H1 (cell line): ENCODE measurements at regions not wholly inside any gene's neighbourhood (a gene's known extent, or its start where the extent isn't known, plus 50 kb on each side); places are given as distances from the start of the nearest gene placed in this dataset.

Experiments
- CTCF ChIA-PET: fragments of 300-600 bp; sonication (Branson Sonifier 250); formaldehyde crosslinking; loops from one replicate; lab custom pipeline; 2021; ENCODE audit not compliant: partially characterized antibody; lab: Charles Lee
- POLR2A ChIA-PET: fragments of 300-600 bp; sonication (Branson Sonifier 250); formaldehyde crosslinking; loops from one replicate; lab custom pipeline; 2021; ENCODE audit warnings: inconsistent platforms; ENCODE audit not compliant: partially characterized antibody; lab: Charles Lee
- DNase-seq, 2 experiments: peaks; one replicate each; pipeline versions ENCODE4 v3.0.0 to v3.0.0-alpha.2; 2010 to 2022; ENCODE audit warnings: low spot score in 2 of 2, low read depth in 1 of 2, mixed read lengths in 1 of 2
- FAIRE-seq: peaks from 2 replicates; lab custom pipeline; 2011; peaks lifted over from hg19 to GRCh38; lab: Jason Lieb, UNC
- H2AFZ ChIP-seq: 2 replicates; pipeline ENCODE4 v1.8.1; 2012; ENCODE audit warnings: low read length, inconsistent platforms
- H2AK5ac ChIP-seq: 2 replicates; pipeline ENCODE4 v1.6.1; 2013; ENCODE audit warnings: low read depth, low read length
- H2BK120ac ChIP-seq: replicated peaks from 2 replicates; pipeline ENCODE3; 2013; ENCODE audit warnings: low read depth, low read length, inconsistent platforms
- H2BK12ac ChIP-seq: 2 replicates; pipeline ENCODE4 v1.6.1; 2013; ENCODE audit warnings: low read depth, low read length
- H2BK15ac ChIP-seq: 2 replicates; pipeline ENCODE4 v1.6.1; 2013; ENCODE audit warnings: low read length
- H2BK20ac ChIP-seq: 2 replicates; pipeline ENCODE4 v1.6.1; 2013; ENCODE audit warnings: low read length
- H2BK5ac ChIP-seq: 2 replicates; pipeline ENCODE4 v1.6.1; 2013; ENCODE audit warnings: low read depth, low read length
- H3K14ac ChIP-seq: 2 replicates; pipeline ENCODE4 v1.6.1; 2013; ENCODE audit warnings: inconsistent platforms; ENCODE audit not compliant: insufficient read length
- H3K18ac ChIP-seq: 2 replicates; pipeline ENCODE4 v1.6.1; 2013; ENCODE audit warnings: low read length; ENCODE audit errors: extremely low read depth
- H3K23ac ChIP-seq: 2 replicates; pipeline ENCODE4 v1.6.1; 2013; ENCODE audit warnings: inconsistent platforms; ENCODE audit not compliant: insufficient read length
- H3K23me2 ChIP-seq: 2 replicates; pipeline ENCODE4 v1.6.1; 2013; ENCODE audit warnings: low read depth, low read length
- H3K27ac ChIP-seq: 2 replicates; pipeline ENCODE4 v1.6.1; 2011; ENCODE audit warnings: low read depth, low read length, inconsistent platforms
- H3K27me3 ChIP-seq, 4 experiments: replicated peaks in 1 of 4; 1 replicate in 1 of 4; 2 replicates in 3 of 4; pipeline versions ENCODE4 v1.6.1 to v1.8.1; 2011 to 2013; ENCODE audit warnings: low read length in 3 of 4, mild to moderate bottlenecking in 3 of 4, inconsistent platforms in 2 of 4, mixed read lengths in 2 of 4, moderate library complexity in 1 of 4; ENCODE audit not compliant: control insufficient read depth in 3 of 4, insufficient read depth in 3 of 4; ENCODE audit errors: extremely low read depth in 1 of 4
- H3K36me3 ChIP-seq, 4 experiments: 2 replicates each; pipeline versions ENCODE4 v1.6.1 to v1.8.1; 2011 to 2013; ENCODE audit warnings: mild to moderate bottlenecking in 4 of 4, low read length in 3 of 4, moderate library complexity in 2 of 4, control low read depth in 1 of 4, inconsistent platforms in 1 of 4; ENCODE audit not compliant: insufficient read depth in 4 of 4, control insufficient read depth in 2 of 4
- H3K4ac ChIP-seq: replicated peaks from 2 replicates; pipeline ENCODE3; 2013; ENCODE audit warnings: low read length, low read depth, mixed read lengths, inconsistent platforms; ENCODE audit not compliant: insufficient read length
- H3K4me1 ChIP-seq, 4 experiments: replicated peaks in 1 of 4; 1 replicate in 1 of 4; 2 replicates in 3 of 4; pipeline versions ENCODE4 v1.6.1 to v1.8.1; 2011 to 2013; ENCODE audit warnings: low read length in 3 of 4, inconsistent platforms in 2 of 4, mixed read lengths in 1 of 4; ENCODE audit not compliant: insufficient read depth in 4 of 4, control insufficient read depth in 3 of 4
- H3K4me2 ChIP-seq, 2 experiments: 2 replicates each; pipeline versions ENCODE4 v1.6.1 to v1.8.1; 2011 to 2013; ENCODE audit warnings: low read depth in 2 of 2, low read length in 2 of 2, control low read depth in 1 of 2, inconsistent platforms in 1 of 2, mild to moderate bottlenecking in 1 of 2; ENCODE audit not compliant: insufficient read depth in 1 of 2
- H3K4me3 ChIP-seq, 4 experiments: fragments of 200-600, 300-600 bp in 1 of 4; sonication (generic), shearing (Covaris generic), sonication (Bioruptor Twin) in 1 of 4; 2 replicates each; pipeline versions ENCODE4 v1.5.1 to v1.8.1; 2011 to 2016; ENCODE audit warnings: low read length in 4 of 4, low read depth in 3 of 4, control low read depth in 2 of 4, inconsistent platforms in 2 of 4, mild to moderate bottlenecking in 2 of 4, mixed read lengths in 1 of 4, moderate library complexity in 1 of 4; ENCODE audit not compliant: insufficient read depth in 2 of 4; ENCODE audit errors: extremely low read depth in 1 of 4
- H3K56ac ChIP-seq: replicated peaks from 2 replicates; pipeline ENCODE3; 2013; ENCODE audit warnings: low read depth, mild to moderate bottlenecking, mixed read lengths, low read length, inconsistent platforms; ENCODE audit not compliant: insufficient read length
- H3K79me1 ChIP-seq: 2 replicates; pipeline ENCODE4 v1.6.1; 2013; ENCODE audit warnings: low read depth, low read length, control low read depth
- H3K79me2 ChIP-seq, 2 experiments: 2 replicates each; pipeline versions ENCODE4 v1.6.1 to v1.8.1; 2012 to 2013; ENCODE audit warnings: low read length in 2 of 2, mild to moderate bottlenecking in 2 of 2, inconsistent platforms in 1 of 2; ENCODE audit not compliant: insufficient read depth in 2 of 2, control insufficient read depth in 1 of 2
- H3K9ac ChIP-seq, 4 experiments: replicated peaks in 1 of 4; 1 replicate in 1 of 4; 2 replicates in 3 of 4; pipeline versions ENCODE4 v1.6.1 to v1.8.1; 2011 to 2013; ENCODE audit warnings: low read depth in 3 of 4, low read length in 3 of 4, control low read depth in 2 of 4, mild to moderate bottlenecking in 2 of 4, moderate library complexity in 2 of 4, inconsistent platforms in 1 of 4; ENCODE audit errors: extremely low read depth in 1 of 4
- H3K9me3 ChIP-seq, 2 experiments: 2 replicates each; pipeline versions ENCODE4 v1.6.1 to v1.8.1; 2012 to 2013; ENCODE audit warnings: mild to moderate bottlenecking in 2 of 2, moderate library complexity in 2 of 2, control low read depth in 1 of 2, inconsistent platforms in 1 of 2, low read depth in 1 of 2, low read length in 1 of 2, mixed read lengths in 1 of 2; ENCODE audit not compliant: insufficient read depth in 2 of 2
- H4K20me1 ChIP-seq, 2 experiments: replicated peaks in 1 of 2; 2 replicates each; pipeline versions ENCODE3 to v1.8.1; 2011 to 2013; ENCODE audit warnings: inconsistent platforms in 2 of 2, low read length in 2 of 2, mild to moderate bottlenecking in 1 of 2; ENCODE audit not compliant: insufficient read depth in 2 of 2, control insufficient read depth in 1 of 2
- H4K5ac ChIP-seq: 2 replicates; pipeline ENCODE4 v1.6.1; 2013; ENCODE audit warnings: low read length, low read depth, mixed read lengths, inconsistent platforms; ENCODE audit not compliant: insufficient read length
- H4K8ac ChIP-seq: 2 replicates; pipeline ENCODE4 v1.8.0; 2013; ENCODE audit warnings: mild to moderate bottlenecking, moderate library complexity, low read length, inconsistent platforms; ENCODE audit not compliant: insufficient read depth; ENCODE audit errors: extremely low read depth
- H4K91ac ChIP-seq: replicated peaks from 2 replicates; pipeline ENCODE3; 2013; ENCODE audit warnings: low read length, mixed read lengths, inconsistent platforms; ENCODE audit not compliant: insufficient read length
- ASH2L ChIP-seq: fragments of 200-600, 300-600 bp; sonication (generic); IDR thresholded peaks from one replicate; pipeline ENCODE4 v1.7.1; 2017; ENCODE audit warnings: low read length
- ATF3 ChIP-seq: IDR thresholded peaks from 2 replicates; pipeline ENCODE4 v1.6.1; 2011; ENCODE audit warnings: low read depth, mild to moderate bottlenecking, low read length; ENCODE audit not compliant: insufficient read depth
- CEBPB ChIP-seq: IDR thresholded peaks from 2 replicates; pipeline ENCODE4 v1.6.1; 2012; ENCODE audit warnings: low read depth, low read length
- CHD2 ChIP-seq: IDR thresholded peaks from 2 replicates; pipeline ENCODE4 v1.6.1; 2012; ENCODE audit warnings: low read length, improper control_type of control experiment
- CREB1 ChIP-seq: IDR thresholded peaks from 2 replicates; pipeline ENCODE4 v1.6.1; 2012; ENCODE audit warnings: inconsistent platforms
- EGR1 ChIP-seq: IDR thresholded peaks from 2 replicates; pipeline ENCODE4 v1.6.1; 2011; ENCODE audit warnings: low read depth, low read length, borderline replicate concordance
- EP300 ChIP-seq, 2 experiments: IDR thresholded peaks; 1 replicate in 1 of 2; 2 replicates in 1 of 2; pipeline ENCODE4 v1.6.1; 2011 to 2012; ENCODE audit warnings: low read depth in 2 of 2, low read length in 2 of 2, mild to moderate bottlenecking in 2 of 2, borderline replicate concordance in 1 of 2, inconsistent platforms in 1 of 2, moderate library complexity in 1 of 2
- EZH2 ChIP-seq: fragments of 200-600 bp; sonication (generic); IDR thresholded peaks from 2 replicates; pipeline ENCODE4 v1.7.1; 2012; ENCODE audit warnings: low read depth, mild to moderate bottlenecking, moderate library complexity, low read length, inconsistent platforms; ENCODE audit not compliant: severe bottlenecking
- MAFK ChIP-seq: IDR thresholded peaks from 2 replicates; pipeline ENCODE4 v1.6.1; 2012; ENCODE audit warnings: low read depth, mild to moderate bottlenecking, improper control_type of control experiment, low read length
- NRF1 ChIP-seq: IDR thresholded peaks from 2 replicates; pipeline ENCODE4 v1.6.1; 2011; ENCODE audit warnings: mild to moderate bottlenecking, low read depth, low read length, improper control_type of control experiment
- RXRA ChIP-seq: IDR thresholded peaks from 2 replicates; pipeline ENCODE4 v1.6.1; 2011; ENCODE audit warnings: low read depth, mild to moderate bottlenecking, low read length, moderate library complexity; ENCODE audit not compliant: insufficient read depth
- SP1 ChIP-seq: IDR thresholded peaks from 2 replicates; pipeline ENCODE4 v1.6.1; 2011; ENCODE audit warnings: low read depth, low read length
- SUZ12 ChIP-seq: fragments of 200-600 bp; sonication (generic); IDR thresholded peaks from 2 replicates; pipeline ENCODE4 v1.6.1; 2012; ENCODE audit warnings: mild to moderate bottlenecking, inconsistent platforms, low read length, moderate library complexity, mixed read lengths
- TBP ChIP-seq: IDR thresholded peaks from 2 replicates; pipeline ENCODE4 v1.6.1; 2011; ENCODE audit warnings: low read depth, low read length, improper control_type of control experiment
- YY1 ChIP-seq: IDR thresholded peaks from 2 replicates; pipeline ENCODE4 v1.6.1; 2011; ENCODE audit warnings: low read depth, mild to moderate bottlenecking, low read length
- WGBS, 2 experiments: shearing (Covaris generic) in 1 of 2; methylation state at CpG; one replicate each; pipeline versions ENCODE4 v1.1.6 to v1.1.7; 2013 to 2015; ENCODE audit warnings: low lambda C conversion rate in 2 of 2, mixed read lengths in 2 of 2, inconsistent platforms in 1 of 2, low coverage in 1 of 2, missing lambda C conversion rate in 1 of 2; ENCODE audit not compliant: insufficient replicate concordance in 2 of 2, insufficient coverage in 1 of 2, insufficient read length in 1 of 2; ENCODE audit errors: extremely low coverage in 1 of 2, missing lambda C conversion rate in 1 of 2; 5-methylcytosine and 5-hydroxymethylcytosine counted together

DNA sequence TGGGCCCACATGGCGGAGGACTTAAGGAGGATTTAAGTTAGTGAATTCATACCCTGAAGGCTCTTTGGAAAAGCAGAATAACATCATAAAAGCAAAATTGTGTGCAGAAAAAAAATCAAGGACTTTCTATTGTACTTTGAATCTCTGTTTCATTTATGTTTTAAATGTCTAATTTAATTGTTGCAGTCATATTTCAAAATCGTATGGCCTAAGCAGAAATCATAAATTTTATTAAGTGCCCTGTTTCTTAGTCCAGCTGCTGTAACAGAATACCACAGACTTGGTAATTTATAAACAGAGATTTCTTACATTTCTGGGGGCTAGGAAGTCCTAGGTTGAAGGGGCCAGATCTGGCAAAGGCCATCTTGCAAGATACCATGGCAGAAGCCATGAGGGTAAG lies 555.6 kb downstream of the LTN1 start:
- Histone ChIP-seq H2BK12ac (no peak overlapping the region), H2BK20ac (no peak overlapping the region), H3K56ac (no peak overlapping the region), H3K36me3 (no peaks in the 10 kb centered on the region), H4K20me1 (no peaks in the 10 kb centered on the region), H4K91ac (no peak overlapping the region), H2BK120ac (no peak overlapping the region), H2AK5ac (no peak overlapping the region), H3K4me2 (no peak overlapping the region), H3K79me2 (no peaks in the 10 kb centered on the region), H3K18ac (no peak overlapping the region), H3K14ac (no peak overlapping the region), H4K5ac (no peak overlapping the region), H2BK5ac (no peak overlapping the region), H3K4me3 (no peak overlapping the region), H2AFZ (no peak overlapping the region), H3K27me3 (no peaks in the 10 kb centered on the region), H3K79me1 (no peaks in the 10 kb centered on the region), H4K8ac (no peak overlapping the region), H3K27ac (no peak overlapping the region), H3K4me1 (no peaks in the 10 kb centered on the region), H3K4ac (no peak overlapping the region), H3K9ac (no peak overlapping the region), H3K23me2 (no peaks in the 10 kb centered on the region), H3K23ac (no peak overlapping the region), H2BK15ac (no peak overlapping the region), H3K9me3 (no peaks in the 10 kb centered on the region)
- DNase-seq (no peak), FAIRE-seq (no peak)
- 85% methylated on average over 2 of the region's 2 CpGs; no CpG with 5 or more reads in 1 of the 2 experiments for WGBS, 2 experiments
- POLR2A ChIA-PET: no interaction called here
- CTCF ChIA-PET: interaction anchor here (0.6 kb wide), 1 partner anchor 609 kb away, joined by 3 read pairs; no protein-coding TSS in a partner anchor
- TF ChIP-seq SP1 (no peak), ASH2L (no peak), EP300 (IDR thresholded peaks at IDR 0.05; ENCODE audit: borderline replicate concordance in 1 of 2, low read depth in 2 of 2, low read length in 2 of 2) (no peak), EZH2 (no peak), CHD2 (no peak), RXRA (no peak), CREB1 (no peak), EGR1 (no peak), YY1 (no peak), MAFK (no peak), NRF1 (no peak), ATF3 (no peak), TBP (no peak), SUZ12 (no peak), CEBPB (no peak)
